ENCODE measurements at regions not wholly inside any gene's neighbourhood (a gene's known extent, or its start where the extent isn't known, plus 50 kb on each side); places are given as distances from the start of the nearest gene placed in this dataset.

DNA sequence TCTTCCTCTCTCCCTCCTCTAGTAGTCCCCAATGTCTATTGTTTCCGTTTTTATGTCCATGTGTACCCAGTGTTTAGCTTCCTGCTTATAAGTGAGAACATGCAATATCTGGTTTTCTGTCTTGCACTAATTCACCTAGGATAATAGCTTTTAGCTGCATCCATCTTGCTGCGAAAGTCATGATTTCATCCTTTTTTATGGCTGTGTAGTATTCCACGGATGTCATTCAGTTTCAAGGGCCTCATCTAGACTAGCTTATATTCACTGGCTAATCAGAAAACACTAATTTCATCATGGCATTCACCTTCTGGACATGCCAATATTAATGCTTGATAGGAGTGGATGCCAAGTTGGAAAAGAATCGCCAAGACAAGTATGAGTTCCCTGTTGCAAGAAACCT is 619.6 kb upstream of the AUTS2 start (continued):
- no peak for TF ChIP-seq CTCF (conservative IDR thresholded peaks at IDR 0.05; ENCODE audit: low read depth in 2 of 2)
- no peak for TF ChIP-seq CREB1 (CRISPR knock-in tag; IDR thresholded peaks at IDR 0.05; ENCODE audit: low read depth)

- no peaks in the 10 kb centered on the region for H4K20me1 ChIP-seq (replicated peaks; ENCODE audit: insufficient read depth)
- peak overlapping the region; percentile 72; the same call in 1 of the 2 replicates for H3K27ac ChIP-seq (ENCODE audit: low read depth)
- no peak overlapping the region for H3K4me2 ChIP-seq
- no peaks in the 10 kb centered on the region for H3F3A ChIP-seq (replicated peaks; ENCODE audit: low read depth)
- H3K4me3 ChIP-seq: no peak overlapping the region
- no peaks in the 10 kb centered on the region for H3K9me2 ChIP-seq (ENCODE audit: insufficient read depth)
- Mint-ChIP-seq H3K4me3 (no peak overlapping the region), H3K4me1 (no peaks in the 10 kb centered on the region), H3K27ac (no peak overlapping the region), H3K36me3 (ENCODE audit: low read depth) (peaks cover 52% of the 10 kb centered on the region), H3K27me3 (ENCODE audit: insufficient read depth, low read depth, poor library complexity) (peaks cover 6% of the 10 kb centered on the region), H3K9me3 (peaks cover 96% of the 10 kb centered on the region)
- no peak for DNase-seq (ENCODE audit: low spot score)
- peaks cover 21% of the 10 kb centered on the region for H3K4me1 ChIP-seq (ENCODE audit: insufficient read depth)
- no peaks in the 10 kb centered on the region for H3K79me2 ChIP-seq (replicated peaks; ENCODE audit: insufficient read depth)
- no peak overlapping the region for H2AFZ ChIP-seq
- no peak for ATAC-seq
- no peaks in the 10 kb centered on the region for H3K27me3 ChIP-seq (ENCODE audit: insufficient read depth)
- no peaks in the 10 kb centered on the region for H3K36me3 ChIP-seq (ENCODE audit: insufficient read depth)
- TF ChIP-seq ZNF114 (CRISPR knock-in tag; IDR thresholded peaks at IDR 0.05) (no peak), STAT1 (IDR thresholded peaks at IDR 0.05; ENCODE audit: unreplicated experiment) (no peak), ZNF462 (CRISPR knock-in tag; IDR thresholded peaks at IDR 0.05) (no peak), POLR2AphosphoS5 (IDR thresholded peaks at IDR 0.05; ENCODE audit: low read depth) (no peak), CTCF (conservative IDR thresholded peaks at IDR 0.05; ENCODE audit: low read depth in 2 of 2) (no peak), EZH2phosphoT487 (IDR thresholded peaks at IDR 0.05; ENCODE audit: unreplicated experiment) (no peak), CREB1 (CRISPR knock-in tag; IDR thresholded peaks at IDR 0.05; ENCODE audit: low read depth) (no peak), JUNB (IDR thresholded peaks at IDR 0.05; ENCODE audit: unreplicated experiment) (no peak), REST (IDR thresholded peaks at IDR 0.05; ENCODE audit: unreplicated experiment) (no peak), NANOG (IDR thresholded peaks at IDR 0.05; ENCODE audit: borderline replicate concordance) (no peak)
- TF ChIP-seq, protein P1, sequence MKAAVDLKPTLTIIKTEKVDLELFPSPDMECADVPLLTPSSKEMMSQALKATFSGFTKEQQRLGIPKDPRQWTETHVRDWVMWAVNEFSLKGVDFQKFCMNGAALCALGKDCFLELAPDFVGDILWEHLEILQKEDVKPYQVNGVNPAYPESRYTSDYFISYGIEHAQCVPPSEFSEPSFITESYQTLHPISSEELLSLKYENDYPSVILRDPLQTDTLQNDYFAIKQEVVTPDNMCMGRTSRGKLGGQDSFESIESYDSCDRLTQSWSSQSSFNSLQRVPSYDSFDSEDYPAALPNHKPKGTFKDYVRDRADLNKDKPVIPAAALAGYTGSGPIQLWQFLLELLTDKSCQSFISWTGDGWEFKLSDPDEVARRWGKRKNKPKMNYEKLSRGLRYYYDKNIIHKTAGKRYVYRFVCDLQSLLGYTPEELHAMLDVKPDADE (IDR thresholded peaks at IDR 0.05): no peak
Observed at GRCh38 chr7:68980011-68980410, 618.3 kb upstream of the AUTS2 start.
